ENCODE measurements at regions not wholly inside any gene's neighbourhood (a gene's known extent, or its start where the extent isn't known, plus 50 kb on each side); places are given as distances from the start of the nearest gene placed in this dataset.

- no peak for DNase-seq
Measured at GRCh38 chr3:178055939-178056338, 480.3 kb upstream of the KCNMB2 start.

GRCh38 chr3:178056868-178057267 is 479.4 kb upstream of the KCNMB2 start:
- no peak for DNase-seq

- no peak for DNase-seq
Measured at GRCh38 chr3:178058629-178059028, 477.6 kb upstream of the KCNMB2 start.

GRCh38 chr3:178059119-178059518 is 477.1 kb upstream of the KCNMB2 start:
- DNase-seq = no peak

GRCh38 chr3:178059836-178060235 is 476.4 kb upstream of the KCNMB2 start:
- no peak for DNase-seq

- no peak for DNase-seq
Measured at GRCh38 chr3:178060407-178060806, 475.8 kb upstream of the KCNMB2 start.

GRCh38 chr3:178062126-178062525 is 474.1 kb upstream of the KCNMB2 start:
- DNase-seq = no peak

GRCh38 chr3:178063461-178063860 is 472.8 kb upstream of the KCNMB2 start:
- no peak for DNase-seq

- DNase-seq = no peak
Measured at GRCh38 chr3:178067721-178068120, 468.5 kb upstream of the KCNMB2 start.

- DNase-seq = no peak
Measured at GRCh38 chr3:178072391-178073305, 463.6 kb upstream of the KCNMB2 start.

- DNase-seq = no peak
Measured at GRCh38 chr3:178073366-178073765, 462.9 kb upstream of the KCNMB2 start.

- no peak for DNase-seq
Measured at GRCh38 chr3:178075344-178075743, 460.9 kb upstream of the KCNMB2 start.

- no peak for DNase-seq
Measured at GRCh38 chr3:178078953-178079352, 457.3 kb upstream of the KCNMB2 start.

GRCh38 chr3:178079966-178080365 is 456.3 kb upstream of the KCNMB2 start:
- no peak for DNase-seq

GRCh38 chr3:178082326-178082906 is 453.8 kb upstream of the KCNMB2 start:
- no peak for DNase-seq

GRCh38 chr3:178083906-178084866 is 452.1 kb upstream of the KCNMB2 start:
- no peak for DNase-seq

- DNase-seq = no peak
Measured at GRCh38 chr3:178084938-178085816, 451.1 kb upstream of the KCNMB2 start.

GRCh38 chr3:178085817-178086123 is 450.5 kb upstream of the KCNMB2 start:
- DNase-seq = no peak

GRCh38 chr3:178086144-178086825 is 450.0 kb upstream of the KCNMB2 start:
- no peak for DNase-seq

- DNase-seq = no peak
Measured at GRCh38 chr3:178087376-178087775, 448.9 kb upstream of the KCNMB2 start.

- no peak for DNase-seq
Measured at GRCh38 chr3:178088963-178089362, 447.3 kb upstream of the KCNMB2 start.

- no peak for DNase-seq
Measured at GRCh38 chr3:178090899-178091298, 445.3 kb upstream of the KCNMB2 start.

Data from NCI-H1048 (cell line).